ENCODE measurements at regions not wholly inside any gene's neighbourhood (a gene's known extent, or its start where the extent isn't known, plus 50 kb on each side); places are given as distances from the start of the nearest gene placed in this dataset.
"Not testable (repeated sequence)": the region's sequence is repeated elsewhere in the genome, so short reads cannot be mapped to it uniquely, and the experiment has no call there.

- TF ChIP-seq EP300 (IDR thresholded peaks at IDR 0.05; ENCODE audit: low read depth) = no peak
- no peak for TF ChIP-seq POLR2AphosphoS5 (IDR thresholded peaks at IDR 0.05)
- TF ChIP-seq CTCF (IDR thresholded peaks at IDR 0.05) = no peak
- TF ChIP-seq POLR2A (IDR thresholded peaks at IDR 0.05) = no peak
- no peak overlapping the region for H3K4me3 ChIP-seq
- H3K27ac ChIP-seq = peak overlapping the region in 2 of 4 donors; percentile 15 to 21
- no peaks in the 10 kb centered on the region for H3K9me3 ChIP-seq
- no peaks in the 10 kb centered on the region for H3K36me3 ChIP-seq
- WGBS, 2 donors (ENCODE audit: low coverage in 1 of 2) = 69% methylated on average over 4 to 11 of the region's 11 CpGs
- intact Hi-C loops (cut with DNase I; ENCODE audit: low total_unique reads) = no loop called here
- no peaks in the 10 kb centered on the region for H3K27me3 ChIP-seq
- H3K4me1 ChIP-seq = no peaks in the 10 kb centered on the region
- no peak for DNase-seq
- in situ Hi-C loops (cut with MboI; ENCODE audit: low pct_ligation_motif_present in 1 of 4, low pct_unique_long_range_greater_than_20kb in 1 of 4, low sequenced_read_pairs in 3 of 4) = no loop called here
Observed at GRCh38 chr14:22491683-22492621, 97.1 kb downstream of the DAD1 start.

GRCh38 chr14:22491053-22491452 is 98.0 kb downstream of the DAD1 start:
- H3K4me3 ChIP-seq; H3K27me3 ChIP-seq; H3K36me3 ChIP-seq; H3K9me3 ChIP-seq; H3K4me1 ChIP-seq; DNase-seq; intact Hi-C loops (cut with DNase I; ENCODE audit: low total_unique reads); in situ Hi-C loops (cut with MboI; ENCODE audit: low pct_ligation_motif_present in 1 of 4, low pct_unique_long_range_greater_than_20kb in 1 of 4, low sequenced_read_pairs in 3 of 4): not testable (repeated sequence)
- peak overlapping the region in 2 of 4 donors; percentile 13 to 36 for H3K27ac ChIP-seq
- WGBS, 2 donors (ENCODE audit: low coverage in 1 of 2) = 70% methylated on average over 3 of the region's 3 CpGs; no CpG with 5 or more reads in 1 of the 2 donors

- TF ChIP-seq CTCF (IDR thresholded peaks at IDR 0.05) = no peak
- TF ChIP-seq EP300 (IDR thresholded peaks at IDR 0.05; ENCODE audit: low read depth) = no peak
- TF ChIP-seq POLR2AphosphoS5 (IDR thresholded peaks at IDR 0.05) = no peak
- TF ChIP-seq POLR2A (IDR thresholded peaks at IDR 0.05) = no peak
- no peak for DNase-seq
- Histone ChIP-seq H3K4me1 (no peaks in the 10 kb centered on the region), H3K4me3 (no peak overlapping the region), H3K27ac (peak overlapping the region; percentile 1 to 36 (median 18)), H3K9me3 (no peaks in the 10 kb centered on the region), H3K27me3 (no peaks in the 10 kb centered on the region), H3K36me3 (no peaks in the 10 kb centered on the region)
- intact Hi-C loops (cut with DNase I; ENCODE audit: low total_unique reads) = no loop called here
- in situ Hi-C loops (cut with MboI; ENCODE audit: low pct_ligation_motif_present in 1 of 4, low pct_unique_long_range_greater_than_20kb in 1 of 4, low sequenced_read_pairs in 3 of 4) = no loop called here
- 58 to 73% methylated on average over 8 to 9 of the region's 9 CpGs for WGBS, 2 donors (ENCODE audit: low coverage in 1 of 2)
Observed at GRCh38 chr14:22489957-22490950, 98.8 kb downstream of the DAD1 start.

GRCh38 chr14:22489244-22489545 is 99.8 kb downstream of the DAD1 start:
- no peak overlapping the region for H3K4me3 ChIP-seq
- DNase-seq = peak; percentile 20
- no peaks in the 10 kb centered on the region for H3K9me3 ChIP-seq
- no peaks in the 10 kb centered on the region for H3K4me1 ChIP-seq
- no peaks in the 10 kb centered on the region for H3K27me3 ChIP-seq
- intact Hi-C loops (cut with DNase I; ENCODE audit: low total_unique reads) (no loop called here), in situ Hi-C loops (cut with MboI; ENCODE audit: low pct_ligation_motif_present in 1 of 4, low pct_unique_long_range_greater_than_20kb in 1 of 4, low sequenced_read_pairs in 3 of 4) (no loop called here)
- TF ChIP-seq POLR2AphosphoS5 (IDR thresholded peaks at IDR 0.05) = no peak
- no peak for TF ChIP-seq EP300 (IDR thresholded peaks at IDR 0.05; ENCODE audit: low read depth)
- TF ChIP-seq POLR2A (IDR thresholded peaks at IDR 0.05) = no peak
- TF ChIP-seq CTCF (IDR thresholded peaks at IDR 0.05) = no peak
- WGBS, 2 donors (ENCODE audit: low coverage in 1 of 2) = 71% methylated on average over 5 of the region's 5 CpGs; no CpG with 5 or more reads in 1 of the 2 donors
- H3K36me3 ChIP-seq = no peaks in the 10 kb centered on the region
- H3K27ac ChIP-seq = peak overlapping the region in 3 of 4 donors; percentile 1 to 12 (median 10)
